ENCODE measurements at regions not wholly inside any gene's neighbourhood (a gene's known extent, or its start where the extent isn't known, plus 50 kb on each side); places are given as distances from the start of the nearest gene placed in this dataset.

DNA sequence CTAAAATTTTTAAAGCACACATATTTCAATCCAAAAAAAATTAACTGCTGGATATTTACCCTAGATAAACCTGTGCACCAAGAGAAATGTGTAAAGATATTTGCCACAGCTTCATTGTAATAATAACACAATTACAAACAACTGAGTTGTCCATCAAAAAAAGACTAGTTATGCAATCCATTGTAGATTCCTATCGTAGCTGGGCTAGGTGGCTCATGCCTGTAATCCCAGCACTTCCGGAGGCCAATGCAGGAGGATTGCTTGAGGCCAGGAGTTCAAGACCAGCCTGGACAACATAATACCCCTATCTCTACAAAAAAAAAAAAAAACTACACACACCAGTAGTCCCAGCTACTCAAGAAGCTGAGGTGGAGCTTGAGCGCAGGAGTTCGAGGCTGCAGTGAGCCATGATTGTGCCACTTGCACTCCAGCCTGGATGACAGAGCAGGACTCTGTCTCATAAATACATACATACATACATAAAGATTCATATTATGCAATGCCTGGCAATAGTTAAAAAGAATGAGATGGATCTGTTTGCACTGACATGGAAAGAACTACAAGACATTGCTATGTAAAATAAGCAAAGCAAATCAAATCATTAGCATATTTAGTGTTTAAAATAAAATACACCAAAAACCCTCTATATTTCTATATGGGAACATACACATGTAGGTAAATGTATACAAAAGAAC lies 56.5 kb upstream of the CCDC28A start:
- H3K4me2 ChIP-seq (ENCODE audit: unreplicated experiment), result no peak overlapping the region
- H3F3A ChIP-seq (ENCODE audit: insufficient read depth), result no peaks in the 10 kb centered on the region
- 79 to 80% methylated on average over 4 of the region's 4 CpGs for WGBS, 2 experiments (ENCODE audit: low coverage in 1 of 2, low lambda C conversion rate in 2 of 2, missing lambda C conversion rate in 2 of 2)
- no peaks in the 10 kb centered on the region for H3K9me3 ChIP-seq (ENCODE audit: low read depth)
- no peaks in the 10 kb centered on the region for H3K79me2 ChIP-seq (ENCODE audit: insufficient read depth)
- H2AFZ ChIP-seq, result no peak overlapping the region
- TF ChIP-seq EZH2phosphoT487 (IDR thresholded peaks at IDR 0.05; ENCODE audit: insufficient read depth, low read depth), result no peak
- TF ChIP-seq EZH2 (IDR thresholded peaks at IDR 0.05; ENCODE audit: insufficient read depth, poor library complexity, severe bottlenecking), result no peak
- no peaks in the 10 kb centered on the region for H3K36me3 ChIP-seq (ENCODE audit: low read depth)
- no peaks in the 10 kb centered on the region for H4K20me1 ChIP-seq (ENCODE audit: insufficient read depth)
- no peak overlapping the region for H3K9ac ChIP-seq
- in situ Hi-C loops (cut with MboI), result no loop called here
- H3K9me2 ChIP-seq (ENCODE audit: insufficient read depth), result no peaks in the 10 kb centered on the region
- H3K27ac ChIP-seq, result no peak overlapping the region
- no peaks in the 10 kb centered on the region for H3K27me3 ChIP-seq (replicated peaks; ENCODE audit: insufficient read depth)
- no peaks in the 10 kb centered on the region for H3K4me1 ChIP-seq (ENCODE audit: insufficient read depth)
- no peak overlapping the region for H3K4me3 ChIP-seq
- no peak for DNase-seq

- no peaks in the 10 kb centered on the region for H3K4me1 ChIP-seq (ENCODE audit: insufficient read depth)
- in situ Hi-C loops (cut with MboI), result no loop called here
- H3K9ac ChIP-seq, result no peak overlapping the region
- no peak overlapping the region for H2AFZ ChIP-seq
- H3K4me3 ChIP-seq, result no peak overlapping the region
- H3K36me3 ChIP-seq (ENCODE audit: low read depth), result no peaks in the 10 kb centered on the region
- H3K79me2 ChIP-seq (ENCODE audit: insufficient read depth), result no peaks in the 10 kb centered on the region
- no peaks in the 10 kb centered on the region for H3K9me3 ChIP-seq (ENCODE audit: low read depth)
- H4K20me1 ChIP-seq (ENCODE audit: insufficient read depth), result no peaks in the 10 kb centered on the region
- DNase-seq, result no peak
- H3F3A ChIP-seq (ENCODE audit: insufficient read depth), result 0 out of 2 replicates have a peak, but pooled peaks cover 8% of the 10 kb centered on the region
- no peaks in the 10 kb centered on the region for H3K9me2 ChIP-seq (ENCODE audit: insufficient read depth)
- no peak for TF ChIP-seq EZH2 (IDR thresholded peaks at IDR 0.05; ENCODE audit: insufficient read depth, poor library complexity, severe bottlenecking)
- no peak for TF ChIP-seq EZH2phosphoT487 (IDR thresholded peaks at IDR 0.05; ENCODE audit: insufficient read depth, low read depth)
- no peak overlapping the region for H3K4me2 ChIP-seq (ENCODE audit: unreplicated experiment)
- H3K27me3 ChIP-seq (replicated peaks; ENCODE audit: insufficient read depth), result no peaks in the 10 kb centered on the region
- H3K27ac ChIP-seq, result no peak overlapping the region
- WGBS, 2 experiments (ENCODE audit: low coverage in 1 of 2, low lambda C conversion rate in 2 of 2, missing lambda C conversion rate in 2 of 2), result 21 to 36% methylated on average over 3 of the region's 3 CpGs
Observed at GRCh38 chr6:138719011-138719635, 54.4 kb upstream of the CCDC28A start.

DNA sequence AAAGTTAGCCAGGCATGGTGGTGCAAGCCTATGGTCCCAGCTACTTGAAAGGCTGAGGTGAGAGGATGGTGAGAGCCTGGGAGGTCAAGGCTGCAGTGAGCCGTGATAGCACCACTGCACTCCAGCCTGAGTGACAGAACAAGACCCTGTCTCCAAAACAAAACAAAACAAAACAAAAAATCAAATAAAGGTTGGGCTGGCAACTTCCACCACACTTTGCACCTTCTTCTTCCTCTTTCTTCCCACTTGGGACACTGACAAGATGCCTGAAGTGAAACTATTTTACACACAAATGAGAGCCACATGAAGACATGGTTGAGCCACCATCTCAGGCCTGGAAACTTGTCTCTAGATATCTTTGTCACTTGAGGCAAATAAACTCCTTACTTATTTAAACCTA lies 53.8 kb upstream of the CCDC28A start:
- Histone ChIP-seq H3K79me2 (ENCODE audit: insufficient read depth) (no peaks in the 10 kb centered on the region), H3K9me3 (ENCODE audit: low read depth) (no peaks in the 10 kb centered on the region), H3K9me2 (ENCODE audit: insufficient read depth) (no peaks in the 10 kb centered on the region), H3K36me3 (ENCODE audit: low read depth) (no peaks in the 10 kb centered on the region), H4K20me1 (ENCODE audit: insufficient read depth) (no peaks in the 10 kb centered on the region), H3F3A (ENCODE audit: insufficient read depth) (0 out of 2 replicates have a peak, but pooled peaks cover 8% of the 10 kb centered on the region), H3K27ac (no peak overlapping the region), H3K9ac (no peak overlapping the region), H3K4me2 (ENCODE audit: unreplicated experiment) (no peak overlapping the region), H2AFZ (no peak overlapping the region), H3K4me1 (ENCODE audit: insufficient read depth) (no peaks in the 10 kb centered on the region), H3K4me3 (no peak overlapping the region), H3K27me3 (replicated peaks; ENCODE audit: insufficient read depth) (no peaks in the 10 kb centered on the region)
- DNase-seq, result no peak
- 48 to 61% methylated on average over 1 of the region's 1 CpG for WGBS, 2 experiments (ENCODE audit: low coverage in 1 of 2, low lambda C conversion rate in 2 of 2, missing lambda C conversion rate in 2 of 2)
- in situ Hi-C loops (cut with MboI), result no loop called here
- TF ChIP-seq EZH2phosphoT487 (IDR thresholded peaks at IDR 0.05; ENCODE audit: insufficient read depth, low read depth) (no peak), EZH2 (IDR thresholded peaks at IDR 0.05; ENCODE audit: insufficient read depth, poor library complexity, severe bottlenecking) (no peak)

DNA sequence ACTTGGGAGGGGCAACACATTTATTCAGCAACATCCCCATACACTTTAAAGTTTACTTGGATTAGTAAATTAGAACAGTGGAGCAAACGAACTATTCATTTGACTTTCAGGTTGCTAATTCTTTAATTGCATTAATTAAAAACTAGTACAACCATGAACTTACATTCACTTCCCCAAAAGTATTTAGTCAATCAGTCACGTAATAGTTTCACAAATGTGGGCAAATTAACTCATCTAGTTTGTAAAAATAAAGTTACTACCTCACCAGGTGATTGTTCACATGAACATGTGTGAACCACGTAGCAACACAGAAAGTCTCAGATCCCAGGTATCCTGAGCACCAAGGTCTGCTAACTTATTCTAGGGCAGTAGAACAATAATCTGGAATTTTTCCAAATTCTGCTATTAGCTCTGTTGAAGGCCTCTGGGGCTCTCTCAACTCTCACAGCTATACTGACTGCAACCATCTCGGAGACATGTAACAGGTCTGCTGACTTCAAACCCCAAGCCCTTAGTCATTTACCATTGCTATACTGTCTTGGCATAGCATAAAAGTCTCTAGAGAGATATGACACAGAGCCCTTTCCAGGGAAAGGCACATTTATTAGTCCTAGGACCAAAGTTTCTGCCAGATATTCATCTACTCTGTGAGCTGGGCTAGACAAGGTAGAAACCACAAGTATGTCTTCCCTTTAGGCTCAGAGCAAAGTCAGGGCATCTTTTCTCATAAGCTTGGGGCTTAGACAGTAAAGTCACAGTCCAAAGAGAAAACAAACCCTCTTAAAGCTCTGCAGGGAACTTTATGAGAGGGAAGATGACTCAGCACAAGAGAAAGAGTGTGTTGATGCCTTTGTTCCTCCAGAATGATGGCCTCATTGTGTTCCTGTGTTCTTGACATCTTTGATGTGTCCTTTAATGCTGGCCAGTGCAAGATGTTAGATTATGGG lies 50.9 kb upstream of the CCDC28A start:
- 77 to 84% methylated on average over 4 of the region's 4 CpGs for WGBS, 2 experiments (ENCODE audit: low coverage in 1 of 2, low lambda C conversion rate in 2 of 2, missing lambda C conversion rate in 2 of 2)
- DNase-seq, result peak; percentile 46
- H3K27ac ChIP-seq, result no peak overlapping the region

More for the DNA sequence above, 50.9 kb upstream of the CCDC28A start:
- H3K4me1 ChIP-seq (ENCODE audit: insufficient read depth), result no peaks in the 10 kb centered on the region
- H3K9me3 ChIP-seq (ENCODE audit: low read depth), result no peaks in the 10 kb centered on the region
- no peak overlapping the region for H3K4me3 ChIP-seq
- no peaks in the 10 kb centered on the region for H3K36me3 ChIP-seq (ENCODE audit: low read depth)
- H4K20me1 ChIP-seq (ENCODE audit: insufficient read depth), result no peaks in the 10 kb centered on the region
- no peak overlapping the region for H2AFZ ChIP-seq
- H3F3A ChIP-seq (ENCODE audit: insufficient read depth), result 0 out of 2 replicates have a peak, but pooled peaks cover 8% of the 10 kb centered on the region
- H3K9ac ChIP-seq, result no peak overlapping the region
- no peaks in the 10 kb centered on the region for H3K27me3 ChIP-seq (replicated peaks; ENCODE audit: insufficient read depth)
- no peak overlapping the region for H3K4me2 ChIP-seq (ENCODE audit: unreplicated experiment)
- no peaks in the 10 kb centered on the region for H3K9me2 ChIP-seq (ENCODE audit: insufficient read depth)
- in situ Hi-C loops (cut with MboI), result no loop called here
- no peaks in the 10 kb centered on the region for H3K79me2 ChIP-seq (ENCODE audit: insufficient read depth)
- TF ChIP-seq EZH2 (IDR thresholded peaks at IDR 0.05; ENCODE audit: insufficient read depth, poor library complexity, severe bottlenecking) (no peak), EZH2phosphoT487 (IDR thresholded peaks at IDR 0.05; ENCODE audit: insufficient read depth, low read depth) (no peak)
